Sigmoid colon (tissue), 4 donors: ENCODE measurements at regions not wholly inside any gene's neighbourhood (a gene's known extent, or its start where the extent isn't known, plus 50 kb on each side); places are given as distances from the start of the nearest gene placed in this dataset.

Experiments used
- CTCF ChIP-seq, 4 experiments: fragments of 450-650 bp in 3 of 4; fragments of 200-600 bp in 1 of 4; IDR thresholded peaks; one replicate each; pipeline ENCODE4 v1.5.1; 2016 to 2019; ENCODE audit warnings: antibody characterized with exemption in 4 of 4, mild to moderate bottlenecking in 3 of 4, moderate library complexity in 2 of 4
- EP300 ChIP-seq, 4 donors: sonication (generic); formaldehyde crosslinking; IDR thresholded peaks; one replicate each; pipeline ENCODE4 v1.6.1; 2017; ENCODE audit warnings: antibody characterized with exemption in 4 of 4
- POLR2A ChIP-seq, 2 donors: fragments of 450-650 bp; IDR thresholded peaks; one replicate each; pipeline ENCODE4 v1.6.1; 2016; ENCODE audit warnings: antibody characterized with exemption in 2 of 2, mild to moderate bottlenecking in 2 of 2, moderate library complexity in 2 of 2
- POLR2AphosphoS5 ChIP-seq, 4 donors: sonication (generic); formaldehyde crosslinking; IDR thresholded peaks; one replicate each; pipeline ENCODE4 v1.6.1; 2017; ENCODE audit warnings: antibody characterized with exemption in 4 of 4

- TF ChIP-seq POLR2AphosphoS5 (IDR thresholded peaks at IDR 0.05) (no peak), EP300 (IDR thresholded peaks at IDR 0.05) (no peak), CTCF (IDR thresholded peaks at IDR 0.05) (no peak), POLR2A (IDR thresholded peaks at IDR 0.05) (no peak)
Observed at GRCh38 chr1:13911697-13912619, 212.0 kb downstream of the PRDM2 start.
